ENCODE measurements at regions not wholly inside any gene's neighbourhood (a gene's known extent, or its start where the extent isn't known, plus 50 kb on each side); places are given as distances from the start of the nearest gene placed in this dataset.

- no peak for DNase-seq (ENCODE audit: low read depth)
- H3K4me3 ChIP-seq (ENCODE audit: insufficient read depth, low read depth, low read length), result no peak overlapping the region
- no peaks in the 10 kb centered on the region for H3K27me3 Mint-ChIP-seq (ENCODE audit: low read depth, unreplicated experiment)
- no peak overlapping the region for H3K27ac ChIP-seq (ENCODE audit: low read depth, low read length)
- no peak overlapping the region for H2AFZ ChIP-seq (ENCODE audit: low read depth, low read length)
- H3K79me2 ChIP-seq (ENCODE audit: insufficient read depth, low read length), result no peaks in the 10 kb centered on the region
- H3K9ac ChIP-seq (ENCODE audit: low read length), result no peak overlapping the region
- H3K4me1 ChIP-seq (ENCODE audit: insufficient read depth, low read length), result no peaks in the 10 kb centered on the region
- H3K36me3 ChIP-seq (ENCODE audit: insufficient read depth, low read length), result no peaks in the 10 kb centered on the region
- no peaks in the 10 kb centered on the region for H3K4me1 Mint-ChIP-seq (ENCODE audit: low read depth, unreplicated experiment)
- no peaks in the 10 kb centered on the region for H4K20me1 ChIP-seq (ENCODE audit: insufficient read depth, low read length)
- TF ChIP-seq CTCF (IDR thresholded peaks at IDR 0.05; ENCODE audit: insufficient read depth, low read depth, low read length) (no peak), EZH2 (IDR thresholded peaks at IDR 0.05; ENCODE audit: insufficient read depth, low read length) (no peak)
- H3K9me3 ChIP-seq (ENCODE audit: insufficient read depth, low read depth, low read length), result peaks cover 5% of the 10 kb centered on the region
- no peaks in the 10 kb centered on the region for H3K27me3 ChIP-seq (ENCODE audit: insufficient read depth, low read length)
- H3K4me2 ChIP-seq (ENCODE audit: low read length), result no peak overlapping the region
- no peak overlapping the region for H3K4me3 Mint-ChIP-seq (ENCODE audit: unreplicated experiment)
- no peak overlapping the region for H3K27ac Mint-ChIP-seq (ENCODE audit: unreplicated experiment)
- H3K9me3 Mint-ChIP-seq (ENCODE audit: unreplicated experiment), result no peaks in the 10 kb centered on the region
- no peak for FAIRE-seq
- no peaks in the 10 kb centered on the region for H3K36me3 Mint-ChIP-seq (ENCODE audit: low read depth, unreplicated experiment)
Observed at GRCh38 chr11:87529486-87529885, 491.8 kb downstream of the TMEM135 start.

- Mint-ChIP-seq H3K4me3 (ENCODE audit: unreplicated experiment) (no peak overlapping the region), H3K27ac (ENCODE audit: unreplicated experiment) (no peak overlapping the region), H3K9me3 (ENCODE audit: unreplicated experiment) (no peaks in the 10 kb centered on the region), H3K36me3 (ENCODE audit: low read depth, unreplicated experiment) (no peaks in the 10 kb centered on the region), H3K27me3 (ENCODE audit: low read depth, unreplicated experiment) (no peaks in the 10 kb centered on the region), H3K4me1 (ENCODE audit: low read depth, unreplicated experiment) (no peaks in the 10 kb centered on the region)
- H4K20me1 ChIP-seq (ENCODE audit: insufficient read depth, low read length), result no peaks in the 10 kb centered on the region
- no peaks in the 10 kb centered on the region for H3K79me2 ChIP-seq (ENCODE audit: insufficient read depth, low read length)
- no peaks in the 10 kb centered on the region for H3K4me1 ChIP-seq (ENCODE audit: insufficient read depth, low read length)
- H3K4me3 ChIP-seq (ENCODE audit: insufficient read depth, low read depth, low read length), result no peak overlapping the region
- no peak overlapping the region for H3K4me2 ChIP-seq (ENCODE audit: low read length)
- no peak for TF ChIP-seq CTCF (IDR thresholded peaks at IDR 0.05; ENCODE audit: insufficient read depth, low read depth, low read length)
- no peak for TF ChIP-seq EZH2 (IDR thresholded peaks at IDR 0.05; ENCODE audit: insufficient read depth, low read length)
- no peaks in the 10 kb centered on the region for H3K36me3 ChIP-seq (ENCODE audit: insufficient read depth, low read length)
- no peak overlapping the region for H3K9ac ChIP-seq (ENCODE audit: low read length)
- peaks cover 5% of the 10 kb centered on the region for H3K9me3 ChIP-seq (ENCODE audit: insufficient read depth, low read depth, low read length)
- H2AFZ ChIP-seq (ENCODE audit: low read depth, low read length), result no peak overlapping the region
- H3K27me3 ChIP-seq (ENCODE audit: insufficient read depth, low read length), result no peaks in the 10 kb centered on the region
- no peak for FAIRE-seq
- H3K27ac ChIP-seq (ENCODE audit: low read depth, low read length), result no peak overlapping the region
- DNase-seq (ENCODE audit: low read depth), result no peak
Observed at GRCh38 chr11:87528752-87529151, 491.0 kb downstream of the TMEM135 start.

GRCh38 chr11:87523276-87523675 lies 485.5 kb downstream of the TMEM135 start:
- Histone ChIP-seq H3K36me3 (ENCODE audit: insufficient read depth, low read length) (no peaks in the 10 kb centered on the region), H3K9me3 (ENCODE audit: insufficient read depth, low read depth, low read length) (peaks cover 5% of the 10 kb centered on the region), H3K27me3 (ENCODE audit: insufficient read depth, low read length) (no peaks in the 10 kb centered on the region), H3K4me1 (ENCODE audit: insufficient read depth, low read length) (no peaks in the 10 kb centered on the region), H3K4me3 (ENCODE audit: insufficient read depth, low read depth, low read length) (no peak overlapping the region), H2AFZ (ENCODE audit: low read depth, low read length) (no peak overlapping the region), H3K9ac (ENCODE audit: low read length) (no peak overlapping the region), H4K20me1 (ENCODE audit: insufficient read depth, low read length) (no peaks in the 10 kb centered on the region), H3K27ac (ENCODE audit: low read depth, low read length) (no peak overlapping the region), H3K4me2 (ENCODE audit: low read length) (no peak overlapping the region), H3K79me2 (ENCODE audit: insufficient read depth, low read length) (no peaks in the 10 kb centered on the region)
- H3K36me3 Mint-ChIP-seq (ENCODE audit: low read depth, unreplicated experiment), result no peaks in the 10 kb centered on the region
- DNase-seq (ENCODE audit: low read depth), result no peak
- H3K27ac Mint-ChIP-seq (ENCODE audit: unreplicated experiment), result no peak overlapping the region
- no peak for TF ChIP-seq EZH2 (IDR thresholded peaks at IDR 0.05; ENCODE audit: insufficient read depth, low read length)
- TF ChIP-seq CTCF (IDR thresholded peaks at IDR 0.05; ENCODE audit: insufficient read depth, low read depth, low read length), result no peak
- no peaks in the 10 kb centered on the region for H3K27me3 Mint-ChIP-seq (ENCODE audit: low read depth, unreplicated experiment)
- no peak for FAIRE-seq
- no peaks in the 10 kb centered on the region for H3K4me1 Mint-ChIP-seq (ENCODE audit: low read depth, unreplicated experiment)
- no peak overlapping the region for H3K4me3 Mint-ChIP-seq (ENCODE audit: unreplicated experiment)
- H3K9me3 Mint-ChIP-seq (ENCODE audit: unreplicated experiment), result no peaks in the 10 kb centered on the region
